ENCODE measurements at regions not wholly inside any gene's neighbourhood (a gene's known extent, or its start where the extent isn't known, plus 50 kb on each side); places are given as distances from the start of the nearest gene placed in this dataset.

DNA sequence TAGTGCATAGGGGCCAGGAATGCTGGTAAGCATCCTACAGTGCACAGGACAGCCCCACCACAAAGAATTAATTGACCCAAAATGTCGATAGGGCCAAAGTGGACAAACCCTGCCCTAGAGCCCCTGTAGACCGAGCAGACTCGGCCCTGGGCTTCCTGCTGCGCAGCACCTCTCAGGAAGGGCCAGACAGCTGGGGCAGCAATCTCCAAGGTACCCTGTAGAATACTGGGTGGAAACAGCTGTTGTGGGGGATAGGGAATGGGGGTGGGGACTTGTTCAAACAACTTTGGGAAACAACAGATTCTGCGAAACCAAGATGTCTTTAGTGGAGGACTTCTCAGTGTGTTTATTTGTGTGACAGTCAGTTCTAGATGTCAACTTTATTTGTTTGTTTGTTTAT, 67.1 kb downstream of the MRPL46 start:
- Histone ChIP-seq H3K79me1 (ENCODE audit: low read depth, low read length) (no peaks in the 10 kb centered on the region), H3K27ac (ENCODE audit: low read depth, low read length) (no peak overlapping the region), H3K79me2 (ENCODE audit: control insufficient read depth in 1 of 2, insufficient read depth in 2 of 2, low read length in 2 of 2) (no peaks in the 10 kb centered on the region), H4K91ac (replicated peaks; ENCODE audit: insufficient read length, low read length) (no peak overlapping the region), H2BK5ac (ENCODE audit: low read depth, low read length) (no peak overlapping the region), H3K23ac (ENCODE audit: insufficient read length) (no peak overlapping the region), H3K4me1 (replicated peaks in 1 of 4; ENCODE audit: control insufficient read depth in 3 of 4, insufficient read depth in 4 of 4, low read length in 3 of 4) (peaks cover 6 to 18% (median 12%) of the 10 kb centered on the region in 4 experiments; a peak in 6 of 7 replicates), H3K36me3 (ENCODE audit: control insufficient read depth in 2 of 4, insufficient read depth in 4 of 4, low read length in 3 of 4) (no peaks in the 10 kb centered on the region), H2BK120ac (replicated peaks; ENCODE audit: low read depth, low read length) (no peak overlapping the region), H3K23me2 (ENCODE audit: low read depth, low read length) (no peaks in the 10 kb centered on the region), H3K4me2 (ENCODE audit: insufficient read depth in 1 of 2, low read depth in 2 of 2, low read length in 2 of 2) (no peak overlapping the region), H2AK5ac (ENCODE audit: low read depth, low read length) (no peak overlapping the region), H2AFZ (ENCODE audit: low read length) (no peak overlapping the region), H3K4me3 (ENCODE audit: extremely low read depth in 1 of 4, insufficient read depth in 2 of 4, low read depth in 3 of 4, low read length in 4 of 4) (no peak overlapping the region), H2BK15ac (ENCODE audit: low read length) (no peak overlapping the region), H3K9ac (replicated peaks in 1 of 4; ENCODE audit: extremely low read depth in 1 of 4, low read depth in 3 of 4, low read length in 3 of 4) (no peak overlapping the region), H4K5ac (ENCODE audit: insufficient read length, low read depth, low read length) (no peak overlapping the region), H4K8ac (ENCODE audit: extremely low read depth, insufficient read depth, low read length) (no peak overlapping the region), H3K9me3 (ENCODE audit: insufficient read depth in 2 of 2, low read depth in 1 of 2, low read length in 1 of 2) (no peaks in the 10 kb centered on the region), H2BK12ac (ENCODE audit: low read depth, low read length) (no peak overlapping the region), H3K14ac (ENCODE audit: insufficient read length) (no peak overlapping the region), H4K20me1 (replicated peaks in 1 of 2; ENCODE audit: control insufficient read depth in 1 of 2, insufficient read depth in 2 of 2, low read length in 2 of 2) (no peaks in the 10 kb centered on the region), H3K27me3 (replicated peaks in 1 of 4; ENCODE audit: control insufficient read depth in 3 of 4, extremely low read depth in 1 of 4, insufficient read depth in 3 of 4, low read length in 3 of 4) (no peaks in the 10 kb centered on the region), H3K18ac (ENCODE audit: extremely low read depth, low read length) (no peak overlapping the region), H3K4ac (replicated peaks; ENCODE audit: insufficient read length, low read depth, low read length) (no peak overlapping the region), H3K56ac (replicated peaks; ENCODE audit: insufficient read length, low read depth, low read length) (no peak overlapping the region), H2BK20ac (ENCODE audit: low read length) (no peak overlapping the region)
- FAIRE-seq, result no peak
- ChIA-PET POLR2A (ENCODE audit: partially characterized antibody) (no interaction called here), CTCF (ENCODE audit: partially characterized antibody) (interaction anchor here (0.9 to 4.9 kb wide), 6 partner anchors 9 to 54 kb away, joined by 3 to 21 read pairs (median 9); no protein-coding TSS in a partner anchor)
- no peak for DNase-seq (ENCODE audit: low read depth in 1 of 2, low spot score in 2 of 2)
- 92% methylated on average over 5 of the region's 5 CpGs; no CpG with 5 or more reads in 1 of the 2 experiments for whole genome bisulfite sequencing, 2 experiments (ENCODE audit: extremely low coverage in 1 of 2, insufficient coverage in 1 of 2, insufficient read length in 1 of 2, insufficient replicate concordance in 2 of 2, low coverage in 1 of 2, low lambda C conversion rate in 2 of 2, missing lambda C conversion rate in 1 of 2)
- TF ChIP-seq CTBP2 (IDR thresholded peaks at IDR 0.05; ENCODE audit: borderline replicate concordance, insufficient read depth, insufficient read length, low read length) (no peak), ASH2L (IDR thresholded peaks at IDR 0.05; ENCODE audit: low read length) (no peak), CREB1 (IDR thresholded peaks at IDR 0.05) (no peak), RBBP5 (IDR thresholded peaks at IDR 0.05; ENCODE audit: borderline replicate concordance, low read depth, low read length) (no peak), RFX5 (IDR thresholded peaks at IDR 0.05; ENCODE audit: borderline replicate concordance, low read depth, low read length) (no peak), HDAC2 (IDR thresholded peaks at IDR 0.05; ENCODE audit: borderline replicate concordance in 1 of 2, low read depth in 2 of 2, low read length in 2 of 2) (no peak), HDAC6 (IDR thresholded peaks at IDR 0.05; ENCODE audit: low read depth, low read length) (no peak), SP2 (IDR thresholded peaks at IDR 0.05; ENCODE audit: low read length) (no peak), GABPA (IDR thresholded peaks at IDR 0.05; ENCODE audit: borderline replicate concordance, insufficient read depth, low read length) (no peak), SAP30 (IDR thresholded peaks at IDR 0.05; ENCODE audit: insufficient read depth, insufficient replicate concordance, low read length) (no peak), MAX (IDR thresholded peaks at IDR 0.05) (no peak), EP300 (IDR thresholded peaks at IDR 0.05; ENCODE audit: borderline replicate concordance in 1 of 2, low read depth in 2 of 2, low read length in 2 of 2) (no peak)
- TF ChIP-seq, protein P1, sequence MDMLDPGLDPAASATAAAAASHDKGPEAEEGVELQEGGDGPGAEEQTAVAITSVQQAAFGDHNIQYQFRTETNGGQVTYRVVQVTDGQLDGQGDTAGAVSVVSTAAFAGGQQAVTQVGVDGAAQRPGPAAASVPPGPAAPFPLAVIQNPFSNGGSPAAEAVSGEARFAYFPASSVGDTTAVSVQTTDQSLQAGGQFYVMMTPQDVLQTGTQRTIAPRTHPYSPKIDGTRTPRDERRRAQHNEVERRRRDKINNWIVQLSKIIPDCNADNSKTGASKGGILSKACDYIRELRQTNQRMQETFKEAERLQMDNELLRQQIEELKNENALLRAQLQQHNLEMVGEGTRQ (IDR thresholded peaks at IDR 0.05; ENCODE audit: low read length), result no peak
